ENCODE measurements at regions not wholly inside any gene's neighbourhood (a gene's known extent, or its start where the extent isn't known, plus 50 kb on each side); places are given as distances from the start of the nearest gene placed in this dataset.

DNA sequence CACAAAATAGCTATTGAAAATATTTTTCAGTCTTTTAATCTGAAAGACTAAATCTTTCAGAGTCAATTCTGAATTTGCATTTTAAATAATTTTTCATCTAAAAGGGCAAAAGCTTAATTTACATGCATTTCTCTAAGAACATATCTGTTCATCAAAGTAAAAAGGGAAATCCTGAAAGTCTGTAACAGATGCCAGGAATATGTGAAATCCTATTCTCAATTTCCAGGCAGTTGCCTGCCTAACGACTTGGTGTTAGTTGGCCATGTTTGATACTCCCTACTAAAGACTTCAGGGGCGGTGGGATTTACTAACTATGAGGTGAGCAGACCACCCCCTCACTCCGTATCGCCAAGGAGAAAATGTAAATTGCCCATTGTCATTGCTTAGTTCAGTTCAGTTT, 136.8 kb downstream of the KIT start:
- H3K27me3 ChIP-seq (ENCODE audit: control insufficient read depth, insufficient read depth, low read length): no peaks in the 10 kb centered on the region

DNA sequence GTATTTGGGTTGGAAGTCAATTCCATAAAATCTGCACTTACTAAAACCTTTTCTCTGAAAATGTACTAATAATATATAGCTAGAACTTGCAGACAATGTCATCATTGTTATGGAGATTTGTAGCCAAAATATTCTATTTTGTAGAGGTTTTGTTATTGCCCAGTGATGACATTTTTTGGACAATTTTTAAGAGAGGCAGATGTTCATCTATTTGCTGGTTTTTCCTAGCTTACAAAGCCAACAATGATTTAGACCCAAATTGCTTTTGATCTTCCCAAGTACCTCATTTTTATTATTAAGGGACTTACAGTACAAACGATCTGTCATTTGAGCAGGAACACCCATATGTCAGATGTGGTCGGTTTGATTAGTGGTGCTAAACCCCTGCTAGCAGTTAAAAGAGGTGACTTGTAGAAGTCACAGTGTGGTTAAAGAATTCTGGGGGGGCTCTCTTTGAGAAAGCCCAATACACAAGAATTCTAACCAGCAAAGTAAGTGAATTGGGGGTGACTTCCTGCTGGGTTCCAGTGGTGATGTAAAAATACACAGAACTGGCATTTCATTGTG, 136.2 kb downstream of the KIT start:
- Histone ChIP-seq H3K4me2 (ENCODE audit: low read length) (no peak overlapping the region), H3K79me2 (no peaks in the 10 kb centered on the region), H3K27ac (no peak overlapping the region), H3K9ac (no peak overlapping the region), H2AFZ (no peak overlapping the region), H3K9me3 (ENCODE audit: control insufficient read depth, low read length) (no peaks in the 10 kb centered on the region), H3K27me3 (ENCODE audit: control insufficient read depth, insufficient read depth, low read length) (no peaks in the 10 kb centered on the region), H3K36me3 (ENCODE audit: control insufficient read depth, insufficient read depth, low read length) (no peaks in the 10 kb centered on the region), H3K4me1 (no peaks in the 10 kb centered on the region), H3K4me3 (ENCODE audit: low read depth, low read length) (no peak overlapping the region)
- TF ChIP-seq, protein P1, sequence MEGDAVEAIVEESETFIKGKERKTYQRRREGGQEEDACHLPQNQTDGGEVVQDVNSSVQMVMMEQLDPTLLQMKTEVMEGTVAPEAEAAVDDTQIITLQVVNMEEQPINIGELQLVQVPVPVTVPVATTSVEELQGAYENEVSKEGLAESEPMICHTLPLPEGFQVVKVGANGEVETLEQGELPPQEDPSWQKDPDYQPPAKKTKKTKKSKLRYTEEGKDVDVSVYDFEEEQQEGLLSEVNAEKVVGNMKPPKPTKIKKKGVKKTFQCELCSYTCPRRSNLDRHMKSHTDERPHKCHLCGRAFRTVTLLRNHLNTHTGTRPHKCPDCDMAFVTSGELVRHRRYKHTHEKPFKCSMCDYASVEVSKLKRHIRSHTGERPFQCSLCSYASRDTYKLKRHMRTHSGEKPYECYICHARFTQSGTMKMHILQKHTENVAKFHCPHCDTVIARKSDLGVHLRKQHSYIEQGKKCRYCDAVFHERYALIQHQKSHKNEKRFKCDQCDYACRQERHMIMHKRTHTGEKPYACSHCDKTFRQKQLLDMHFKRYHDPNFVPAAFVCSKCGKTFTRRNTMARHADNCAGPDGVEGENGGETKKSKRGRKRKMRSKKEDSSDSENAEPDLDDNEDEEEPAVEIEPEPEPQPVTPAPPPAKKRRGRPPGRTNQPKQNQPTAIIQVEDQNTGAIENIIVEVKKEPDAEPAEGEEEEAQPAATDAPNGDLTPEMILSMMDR (IDR thresholded peaks at IDR 0.05): no peak

More for the DNA sequence above, 136.8 kb downstream of the KIT start:
- Histone ChIP-seq H3K27ac (no peak overlapping the region), H3K4me1 (no peaks in the 10 kb centered on the region), H2AFZ (no peak overlapping the region), H3K4me2 (ENCODE audit: low read length) (no peak overlapping the region), H3K79me2 (no peaks in the 10 kb centered on the region), H3K4me3 (ENCODE audit: low read depth, low read length) (no peak overlapping the region), H3K9ac (no peak overlapping the region), H3K9me3 (ENCODE audit: control insufficient read depth, low read length) (no peaks in the 10 kb centered on the region), H3K36me3 (ENCODE audit: control insufficient read depth, insufficient read depth, low read length) (no peaks in the 10 kb centered on the region)
- TF ChIP-seq, protein P1 (IDR thresholded peaks at IDR 0.05): no peak

All from parathyroid adenoma (tissue), 2 donors.